Motor neuron (in vitro differentiated cells): ENCODE measurements at regions not wholly inside any gene's neighbourhood (a gene's known extent, or its start where the extent isn't known, plus 50 kb on each side); places are given as distances from the start of the nearest gene placed in this dataset.
A peak's percentile ranks its signal among the peaks of the same experiment; 100 is the strongest.

Source experiments
- ATAC-seq, 8 experiments: fragments of 200-7000 bp; cut with Tn5 transposase; replicated peaks in 6 of 8; 2 replicates each; pipeline ENCODE4 v1.8.0; 2021; ENCODE audit warnings: mild to moderate bottlenecking in 8 of 8, moderate library complexity in 8 of 8
- H3K27ac ChIP-seq, 2 donors: fragments of 250-450 bp; sonication (Bioruptor Pico); 2 replicates each; pipeline ENCODE4 v1.9.0; 2021; ENCODE audit warnings: antibody characterized with exemption in 2 of 2, mild to moderate bottlenecking in 2 of 2, moderate library complexity in 1 of 2
- H3K4me1 ChIP-seq, 2 donors: fragments of 250-450 bp; sonication (Bioruptor Pico); replicated peaks in 1 of 2; 2 replicates each; pipeline ENCODE4 v1.6.1; 2021; ENCODE audit warnings: antibody characterized with exemption in 2 of 2, mild to moderate bottlenecking in 2 of 2, moderate library complexity in 1 of 2
- H3K4me3 ChIP-seq, 5 donors: fragments of 250-450 bp; sonication (Bioruptor Pico); 2 replicates each; pipeline ENCODE4 v1.9.0; 2021; ENCODE audit warnings: antibody characterized with exemption in 5 of 5, mild to moderate bottlenecking in 5 of 5, moderate library complexity in 4 of 5
- WGBS, 10 experiments: fragments of 450-650 bp; shearing (Covaris generic); methylation state at CpG; one replicate each; pipeline ENCODE4 v1.0.0; 2022; 5-methylcytosine and 5-hydroxymethylcytosine counted together
- in situ Hi-C, 9 experiments: fragments of 400-800 bp; cut with MboI; loops; one replicate each; pipeline ENCODE4 v1.15.0; 2021; ENCODE audit warnings: low sequenced_read_pairs in 9 of 9, low pct_unique_long_range_greater_than_20kb in 2 of 9; ENCODE audit not compliant: unreplicated experiment in 9 of 9

DNA sequence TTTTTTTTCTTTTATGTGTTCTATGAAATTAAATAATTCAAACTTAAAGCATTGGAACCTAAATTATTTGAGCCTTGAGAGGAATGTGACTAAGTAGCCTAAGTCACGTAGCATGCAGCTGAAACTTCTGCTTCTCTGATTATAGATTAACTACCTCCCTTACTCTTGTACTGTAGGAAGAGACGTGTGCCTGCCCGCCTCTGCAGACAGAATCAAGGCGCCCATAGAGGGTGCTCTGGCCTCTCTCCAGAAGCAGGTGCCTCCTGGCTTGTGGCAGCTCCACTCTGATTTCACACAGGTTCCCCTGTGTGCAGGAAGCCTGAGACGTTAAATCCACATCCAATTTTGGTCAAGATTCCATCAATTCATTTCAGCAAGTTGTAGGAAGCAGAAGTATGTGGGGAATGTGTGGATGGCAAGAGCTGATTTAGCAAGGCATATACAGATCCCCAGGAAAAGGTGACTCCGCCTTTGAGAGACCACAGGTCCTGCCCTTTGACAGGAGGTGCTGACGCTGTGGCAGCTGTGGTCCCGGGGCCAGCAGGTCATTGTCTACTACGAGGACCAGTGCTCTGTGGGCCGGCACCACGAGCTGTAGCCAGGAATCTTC lies 1418.8 kb downstream of the CDH11 start:
- Histone ChIP-seq H3K4me1 (no peaks in the 10 kb centered on the region), H3K27ac (no peak overlapping the region), H3K4me3 (no peak overlapping the region)
- in situ Hi-C loops, result loop anchor here in 2 of 9 experiments (25.0 kb wide), 2 partner anchors 334 to 341 kb away; no protein-coding TSS in a partner anchor
- 7 to 89% (median 52%) methylated on average over 1 to 6 of the region's 11 CpGs; no CpG with 5 or more reads in 1 of the 10 experiments for WGBS, 10 experiments
- ATAC-seq, result peak in 3 of 8 experiments; percentile 19 to 38 (median 22)

- ATAC-seq, result no peak
- H3K27ac ChIP-seq, result no peak overlapping the region
- no peak overlapping the region for H3K4me3 ChIP-seq
- 0 to 100% (median 50%) methylated on average over 1 of the region's 1 CpG; no CpG with 5 or more reads in 1 of the 10 experiments for WGBS, 10 experiments
- in situ Hi-C loops, result no loop called here
- H3K4me1 ChIP-seq, result no peaks in the 10 kb centered on the region
Observed at GRCh38 chr16:63697736-63698135, 1424.1 kb downstream of the CDH11 start.

DNA sequence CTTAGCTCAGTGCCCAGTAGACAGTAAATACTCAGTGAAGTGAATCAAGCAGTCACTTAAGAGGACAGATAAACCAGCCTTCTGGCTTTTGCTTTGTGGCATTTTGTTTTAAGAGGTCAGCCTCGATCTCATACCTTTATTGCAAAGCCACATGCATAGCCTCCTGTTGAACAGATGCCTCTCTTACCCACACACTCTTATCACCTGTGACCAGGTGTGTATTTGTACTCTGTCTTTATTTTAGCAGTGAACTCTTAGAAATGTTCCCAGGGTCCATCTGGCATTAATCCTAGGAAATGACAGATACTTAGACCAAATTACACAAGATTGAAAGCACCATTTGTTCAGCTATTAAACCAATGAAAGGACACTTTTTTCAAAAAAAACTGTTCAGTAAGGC lies 1426.5 kb downstream of the CDH11 start:
- no peak for ATAC-seq
- in situ Hi-C loops, result no loop called here

GRCh38 chr16:63690961-63691360 lies 1430.9 kb downstream of the CDH11 start:
- WGBS, 10 experiments, result 9 to 91% (median 60%) methylated on average over 3 to 7 of the region's 7 CpGs; no CpG with 5 or more reads in 3 of the 10 experiments
- Histone ChIP-seq H3K4me1 (no peaks in the 10 kb centered on the region), H3K27ac (no peak overlapping the region), H3K4me3 (no peak overlapping the region)
- ATAC-seq, result no peak
- in situ Hi-C loops, result no loop called here

More for the DNA sequence above, 1426.5 kb downstream of the CDH11 start:
- WGBS, 10 experiments, result 0 to 90% (median 80%) methylated on average over 1 of the region's 1 CpG; no CpG with 5 or more reads in 1 of the 10 experiments
- Histone ChIP-seq H3K4me1 (no peaks in the 10 kb centered on the region), H3K4me3 (no peak overlapping the region), H3K27ac (no peak overlapping the region)

- WGBS, 10 experiments, result 16 to 100% (median 72%) methylated on average over 1 to 6 of the region's 7 CpGs; no CpG with 5 or more reads in 1 of the 10 experiments
- ATAC-seq, result no peak
- Histone ChIP-seq H3K27ac (no peak overlapping the region), H3K4me1 (no peaks in the 10 kb centered on the region), H3K4me3 (no peak overlapping the region)
- in situ Hi-C loops, result no loop called here
Observed at GRCh38 chr16:63690267-63690666, 1431.6 kb downstream of the CDH11 start.

DNA sequence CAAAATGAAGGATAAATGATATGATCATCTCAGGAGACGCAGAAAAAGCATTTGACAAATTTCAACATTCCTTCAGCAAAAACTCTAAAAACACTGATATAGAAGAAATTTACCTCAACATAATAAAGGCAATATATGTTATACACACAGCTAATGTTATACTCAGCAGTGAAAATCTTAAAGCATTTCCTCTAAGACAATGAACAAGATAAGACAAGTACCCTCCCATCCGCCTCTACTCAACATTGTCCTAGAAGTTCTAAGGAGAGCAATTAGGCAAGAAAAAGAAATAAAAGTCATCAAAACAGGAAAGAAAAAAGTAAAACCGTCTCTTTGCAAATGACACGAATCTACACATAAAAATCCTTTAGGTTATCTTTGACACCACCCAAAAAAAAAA lies 1432.8 kb downstream of the CDH11 start:
- Histone ChIP-seq H3K27ac (no peak overlapping the region), H3K4me3 (no peak overlapping the region), H3K4me1 (no peaks in the 10 kb centered on the region)
- ATAC-seq, result no peak
- in situ Hi-C loops, result no loop called here
- 9 to 100% (median 92%) methylated on average over 3 to 4 of the region's 4 CpGs; no CpG with 5 or more reads in 1 of the 10 experiments for WGBS, 10 experiments

DNA sequence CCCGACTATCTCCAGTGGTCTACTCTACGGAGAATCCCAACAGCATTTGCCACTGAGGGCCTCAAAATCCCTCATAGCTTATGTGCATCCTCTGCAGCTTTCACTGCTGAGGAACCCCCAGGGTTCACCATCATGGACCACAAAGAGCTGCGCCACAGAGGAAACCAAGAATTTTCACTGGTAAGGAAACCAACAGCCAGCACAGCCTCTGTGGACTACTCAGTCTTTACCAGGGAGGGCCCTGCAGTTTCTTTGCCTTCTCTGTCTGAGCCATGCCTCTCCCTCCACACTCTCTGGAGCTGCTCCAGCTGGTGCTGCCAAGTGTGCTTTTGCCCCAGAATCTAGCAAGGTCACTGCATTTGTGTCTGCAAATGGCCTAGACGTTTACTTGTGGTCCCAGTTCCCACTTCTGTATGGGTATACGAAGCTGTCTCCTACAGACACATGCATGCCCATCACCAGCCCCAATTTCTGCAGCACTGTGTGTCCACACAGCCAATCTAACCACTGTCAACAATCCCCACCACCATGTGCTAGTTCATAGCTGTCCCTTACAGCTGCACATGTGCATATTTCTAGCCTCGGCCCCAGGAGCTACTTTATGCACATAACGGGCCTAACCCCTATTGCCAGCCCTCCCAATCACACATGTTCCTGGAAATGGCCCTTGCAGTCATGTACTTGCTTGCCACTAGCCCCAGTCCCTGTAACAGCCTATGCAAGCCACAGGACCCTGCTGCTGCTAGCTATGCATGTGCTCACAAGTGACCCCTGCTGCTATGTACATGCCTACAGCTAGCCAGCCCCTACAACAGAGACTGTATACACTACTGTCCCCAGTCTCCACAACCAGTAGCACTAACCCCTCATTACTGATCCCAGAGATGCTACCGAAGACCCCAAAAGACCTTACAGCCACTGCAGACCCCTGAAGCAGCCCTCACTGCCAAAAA lies 1437.4 kb downstream of the CDH11 start:
- WGBS, 10 experiments, result 0 to 100% (median 71%) methylated on average over 1 to 5 of the region's 8 CpGs; no CpG with 5 or more reads in 3 of the 10 experiments
- Histone ChIP-seq H3K4me1 (no peaks in the 10 kb centered on the region), H3K4me3 (no peak overlapping the region), H3K27ac (no peak overlapping the region)
- peak in 3 of 8 experiments; percentile 96 to 98 (median 96) for ATAC-seq
- in situ Hi-C loops, result no loop called here

GRCh38 chr16:63682844-63683243 lies 1439.0 kb downstream of the CDH11 start:
- H3K4me3 ChIP-seq, result no peak overlapping the region
- H3K27ac ChIP-seq, result no peak overlapping the region
- in situ Hi-C loops, result no loop called here
- H3K4me1 ChIP-seq, result no peaks in the 10 kb centered on the region
- no peak for ATAC-seq
- 11 to 100% (median 85%) methylated on average over 1 to 3 of the region's 3 CpGs; no CpG with 5 or more reads in 3 of the 10 experiments for WGBS, 10 experiments

DNA sequence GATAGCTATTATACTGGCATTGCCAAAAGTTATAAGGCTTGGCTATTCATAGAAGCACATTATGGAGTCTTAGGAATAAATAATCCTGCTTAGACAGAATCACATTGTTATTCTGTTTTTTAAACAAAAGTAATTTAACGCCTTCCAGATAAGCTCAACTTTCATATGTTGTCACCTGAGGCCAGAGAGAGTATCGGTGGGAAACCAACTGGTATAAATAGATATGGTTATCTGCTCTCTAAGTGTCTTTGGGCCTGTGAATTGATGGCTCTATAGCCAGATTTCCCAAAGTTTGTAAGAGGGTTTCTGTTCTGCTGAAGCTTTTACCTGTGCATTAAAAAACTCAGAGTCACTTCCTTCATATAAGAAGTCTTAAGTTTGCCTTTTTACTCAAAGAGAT lies 1449.4 kb downstream of the CDH11 start:
- no peak for ATAC-seq
- in situ Hi-C loops, result no loop called here

DNA sequence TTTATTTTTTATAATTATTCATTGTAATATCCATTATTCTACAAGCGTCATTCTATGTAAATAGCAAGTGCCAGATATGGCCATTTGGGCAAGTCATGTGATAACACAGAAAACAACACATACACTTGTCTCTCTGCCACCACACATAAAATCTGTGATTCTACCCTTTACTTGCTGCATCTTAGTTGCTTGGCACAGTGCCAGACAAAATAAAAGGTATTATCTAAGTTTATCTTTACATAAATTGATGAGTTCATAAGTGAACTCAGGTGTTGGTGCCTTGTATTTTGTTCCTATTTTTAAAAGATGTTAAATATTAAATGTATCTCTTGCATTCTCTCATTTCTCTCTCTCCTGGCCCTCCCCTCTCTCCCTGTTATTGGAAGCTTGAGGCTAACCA lies 1458.7 kb downstream of the CDH11 start:
- H3K4me1 ChIP-seq, result no peaks in the 10 kb centered on the region
- in situ Hi-C loops, result no loop called here
- ATAC-seq, result no peak
- no peak overlapping the region for H3K4me3 ChIP-seq
- H3K27ac ChIP-seq, result no peak overlapping the region
- 0 to 100% (median 82%) methylated on average over 1 of the region's 1 CpG; no CpG with 5 or more reads in 2 of the 10 experiments for WGBS, 10 experiments

More for the DNA sequence above, 1449.4 kb downstream of the CDH11 start:
- no peak overlapping the region for H3K4me3 ChIP-seq
- no peak overlapping the region for H3K27ac ChIP-seq
- 8 to 93% (median 50%) methylated on average over 1 to 2 of the region's 2 CpGs; no CpG with 5 or more reads in 5 of the 10 experiments for WGBS, 10 experiments
- H3K4me1 ChIP-seq, result no peaks in the 10 kb centered on the region

- no peak overlapping the region for H3K4me3 ChIP-seq
- no peak overlapping the region for H3K27ac ChIP-seq
- 5 to 79% (median 70%) methylated on average over 1 to 4 of the region's 4 CpGs; no CpG with 5 or more reads in 2 of the 10 experiments for WGBS, 10 experiments
- ATAC-seq, result no peak
- peaks cover 0 to 21% of the 10 kb centered on the region in 2 donors for H3K4me1 ChIP-seq
- in situ Hi-C loops, result no loop called here
Observed at GRCh38 chr16:63655846-63656245, 1466.0 kb downstream of the CDH11 start.

- Histone ChIP-seq H3K4me3 (no peak overlapping the region), H3K27ac (no peak overlapping the region), H3K4me1 (peaks cover 0 to 21% of the 10 kb centered on the region in 2 donors)
- WGBS, 10 experiments, result 0 to 98% (median 87%) methylated on average over 2 to 6 of the region's 6 CpGs
- ATAC-seq, result peak in 6 of 8 experiments; percentile 55 to 98 (median 80)
- in situ Hi-C loops, result no loop called here
Observed at GRCh38 chr16:63653044-63653839, 1468.6 kb downstream of the CDH11 start.
